Stimulated activated CD4-positive, alpha-beta T cell treated with anti-CD3 and anti-CD28 coated beads, Interleukin-12 subunit alpha, Interleukin-12 subunit beta, amount 100 ng/mL, for 48 hours (primary cell): ENCODE measurements at regions not wholly inside any gene's neighbourhood (a gene's known extent, or its start where the extent isn't known, plus 50 kb on each side); places are given as distances from the start of the nearest gene placed in this dataset.

Experiments
- DNase-seq, 3 donors: peaks; one replicate each; pipeline ENCODE4 v3.0.0-alpha.2; 2020; ENCODE audit warnings: low read depth in 2 of 3, low spot score in 1 of 3

GRCh38 chr12:115859231-115859630 lies 418.3 kb downstream of the MED13L start:
- DNase-seq = no peak

- no peak for DNase-seq
Measured at GRCh38 chr12:115857923-115858322, 419.6 kb downstream of the MED13L start.

- DNase-seq = no peak
Measured at GRCh38 chr12:115857160-115857920, 420.2 kb downstream of the MED13L start.

GRCh38 chr12:115852054-115852453 lies 425.4 kb downstream of the MED13L start:
- DNase-seq = no peak

- DNase-seq = no peak
Measured at GRCh38 chr12:115850957-115851356, 426.5 kb downstream of the MED13L start.

GRCh38 chr12:115849262-115849943 lies 428.1 kb downstream of the MED13L start:
- DNase-seq = no peak

GRCh38 chr12:115847398-115847797 lies 430.1 kb downstream of the MED13L start:
- no peak for DNase-seq

GRCh38 chr12:115846516-115846915 lies 431.0 kb downstream of the MED13L start:
- no peak for DNase-seq

- no peak for DNase-seq
Measured at GRCh38 chr12:115840159-115840558, 437.3 kb downstream of the MED13L start.

GRCh38 chr12:115838952-115839351 lies 438.5 kb downstream of the MED13L start:
- DNase-seq = no peak

GRCh38 chr12:115837220-115837619 lies 440.3 kb downstream of the MED13L start:
- DNase-seq = no peak

- no peak for DNase-seq
Measured at GRCh38 chr12:115835445-115835844, 442.0 kb downstream of the MED13L start.

- DNase-seq = no peak
Measured at GRCh38 chr12:115833704-115834103, 443.8 kb downstream of the MED13L start.

- no peak for DNase-seq
Measured at GRCh38 chr12:115830633-115831032, 446.9 kb downstream of the MED13L start.

- DNase-seq = no peak
Measured at GRCh38 chr12:115830070-115830469, 447.4 kb downstream of the MED13L start.

- DNase-seq = no peak
Measured at GRCh38 chr12:115828168-115828567, 449.3 kb downstream of the MED13L start.

- no peak for DNase-seq
Measured at GRCh38 chr12:115824936-115825602, 452.4 kb downstream of the MED13L start.

GRCh38 chr12:115823635-115824034 lies 453.9 kb downstream of the MED13L start:
- no peak for DNase-seq

GRCh38 chr12:115820656-115821055 lies 456.8 kb downstream of the MED13L start:
- no peak for DNase-seq

- DNase-seq = no peak
Measured at GRCh38 chr12:115818973-115819372, 458.5 kb downstream of the MED13L start.

- DNase-seq = no peak
Measured at GRCh38 chr12:115817389-115817788, 460.1 kb downstream of the MED13L start.

GRCh38 chr12:115815924-115816323 lies 461.6 kb downstream of the MED13L start:
- DNase-seq = no peak
